ENCODE measurements at regions not wholly inside any gene's neighbourhood (a gene's known extent, or its start where the extent isn't known, plus 50 kb on each side); places are given as distances from the start of the nearest gene placed in this dataset.

DNA sequence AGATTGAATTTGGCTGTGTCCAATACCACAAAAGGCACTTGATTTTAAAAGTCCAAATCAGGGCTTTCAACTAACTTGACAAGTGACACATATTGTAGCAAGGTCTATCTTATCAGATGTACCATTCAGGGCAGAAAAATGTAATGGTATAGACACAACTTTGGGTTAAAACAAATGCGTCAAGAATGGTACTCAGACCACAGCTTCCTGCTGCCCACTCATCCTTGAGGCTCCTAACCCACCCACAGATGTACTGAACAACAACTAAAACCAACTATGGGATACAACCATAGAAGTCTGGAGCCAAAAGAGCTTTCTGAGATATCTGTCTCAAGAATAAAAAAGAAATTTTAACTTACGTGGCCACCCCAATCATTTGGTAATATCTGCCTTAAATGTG, 105.2 kb downstream of the RBM43 start:
- DNase-seq (ENCODE audit: low spot score), result no peak

DNA sequence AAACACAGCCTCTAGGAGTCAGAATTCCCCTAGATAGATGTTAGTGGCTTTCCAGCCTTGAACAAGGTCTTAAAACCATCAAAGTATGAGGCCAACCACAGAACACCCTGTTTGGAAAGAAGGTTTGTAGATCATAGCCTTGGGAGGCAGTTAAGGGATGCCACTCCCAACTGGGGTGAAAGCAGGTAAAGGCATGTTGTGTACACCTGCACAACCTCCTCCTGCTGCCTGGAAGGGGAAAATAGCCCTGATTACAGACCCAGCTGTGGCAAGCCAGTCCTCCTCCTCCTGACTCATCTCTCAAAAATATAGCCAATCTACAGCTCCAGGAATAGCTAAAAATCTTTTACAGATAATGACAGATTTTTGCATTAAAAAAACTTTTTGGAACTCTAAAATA, 108.1 kb downstream of the RBM43 start:
- DNase-seq (ENCODE audit: low spot score), result no peak

- DNase-seq (ENCODE audit: low spot score), result no peak
Observed at GRCh38 chr2:151150331-151151320, 111.0 kb downstream of the RBM43 start.

GRCh38 chr2:151138507-151138906, 123.2 kb downstream of the RBM43 start:
- no peak for DNase-seq (ENCODE audit: low spot score)

GRCh38 chr2:151137526-151137925, 124.1 kb downstream of the RBM43 start:
- no peak for DNase-seq (ENCODE audit: low spot score)

- DNase-seq (ENCODE audit: low spot score), result no peak
Observed at GRCh38 chr2:151120011-151120410, 141.7 kb downstream of the RBM43 start.

- DNase-seq (ENCODE audit: low spot score), result no peak
Observed at GRCh38 chr2:151119374-151119773, 142.3 kb downstream of the RBM43 start.

DNA sequence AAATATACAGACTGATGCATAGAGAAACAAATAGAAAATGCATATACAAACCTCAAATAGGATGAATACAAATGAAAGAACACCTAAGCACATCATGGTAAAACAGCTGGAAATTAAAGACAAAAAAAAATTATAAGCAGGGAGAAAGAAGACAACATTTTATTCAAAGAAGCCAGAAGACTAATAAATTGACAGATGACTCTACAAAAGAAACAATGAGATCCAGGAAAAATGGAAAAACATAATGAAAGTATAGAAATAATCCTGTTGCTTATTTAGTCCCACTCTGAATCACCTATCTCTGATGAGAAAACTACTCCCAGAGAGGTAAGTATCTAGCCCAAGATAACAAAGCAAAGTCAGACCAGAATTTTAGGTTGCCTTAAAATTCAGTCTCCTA, 143.4 kb downstream of the RBM43 start:
- DNase-seq (ENCODE audit: low spot score), result no peak

DNA sequence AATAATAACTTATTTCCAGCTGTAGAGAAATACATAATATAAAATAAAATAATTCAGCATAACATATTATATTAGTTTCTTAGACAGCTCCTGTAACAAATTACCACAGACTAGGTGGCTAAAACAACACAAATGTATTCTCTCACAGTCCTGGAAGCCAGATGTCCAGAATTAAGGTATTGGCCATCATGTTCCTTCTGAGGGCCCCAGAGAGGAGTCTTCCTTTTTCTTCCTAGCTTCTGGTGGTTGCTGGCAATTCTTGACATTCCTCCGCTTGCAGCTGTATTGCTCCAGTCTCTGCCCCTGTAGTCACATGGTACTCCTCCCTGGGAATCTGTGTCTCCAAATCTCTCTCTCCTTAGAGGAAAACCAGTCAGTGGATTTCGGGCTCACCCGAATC, 146.8 kb downstream of the RBM43 start:
- DNase-seq (ENCODE audit: low spot score), result no peak

- no peak for DNase-seq (ENCODE audit: low spot score)
Observed at GRCh38 chr2:151113318-151113717, 148.3 kb downstream of the RBM43 start.

DNA sequence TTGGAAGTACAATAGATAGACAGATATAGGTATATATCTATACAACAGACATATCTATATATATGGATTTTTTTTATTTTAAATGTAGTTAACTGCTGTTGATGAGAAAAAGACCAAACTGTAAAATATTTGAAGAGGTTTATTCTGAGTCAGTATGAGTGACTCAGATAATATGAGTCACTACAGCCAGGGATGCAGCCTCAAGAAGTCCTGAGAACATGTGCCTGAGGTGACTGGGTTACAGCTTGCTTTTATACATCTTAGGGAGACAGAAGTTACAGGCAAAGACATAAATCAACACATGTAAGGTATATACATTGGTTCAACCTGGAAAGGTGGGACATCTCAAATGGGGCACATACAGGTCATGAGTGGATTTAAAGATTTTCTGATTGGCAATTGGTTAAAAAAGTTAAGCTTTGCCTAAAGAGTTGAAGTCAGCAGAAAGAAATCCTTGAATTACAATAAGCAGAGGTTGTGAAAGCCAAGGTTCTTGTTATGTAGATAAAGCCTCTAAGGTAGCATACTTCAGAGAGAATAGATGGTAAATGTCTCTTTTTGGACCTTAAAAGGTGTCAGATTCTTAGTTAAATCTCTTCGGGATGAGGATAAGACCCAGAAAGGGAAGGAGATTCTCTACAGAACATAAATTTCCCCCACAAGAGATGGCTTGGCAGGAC, 149.9 kb downstream of the RBM43 start:
- no peak for DNase-seq (ENCODE audit: low spot score)

- DNase-seq (ENCODE audit: low spot score), result no peak
Observed at GRCh38 chr2:151106805-151107506, 154.7 kb downstream of the RBM43 start.

GRCh38 chr2:151103551-151103950, 158.1 kb downstream of the RBM43 start:
- no peak for DNase-seq (ENCODE audit: low spot score)

DNA sequence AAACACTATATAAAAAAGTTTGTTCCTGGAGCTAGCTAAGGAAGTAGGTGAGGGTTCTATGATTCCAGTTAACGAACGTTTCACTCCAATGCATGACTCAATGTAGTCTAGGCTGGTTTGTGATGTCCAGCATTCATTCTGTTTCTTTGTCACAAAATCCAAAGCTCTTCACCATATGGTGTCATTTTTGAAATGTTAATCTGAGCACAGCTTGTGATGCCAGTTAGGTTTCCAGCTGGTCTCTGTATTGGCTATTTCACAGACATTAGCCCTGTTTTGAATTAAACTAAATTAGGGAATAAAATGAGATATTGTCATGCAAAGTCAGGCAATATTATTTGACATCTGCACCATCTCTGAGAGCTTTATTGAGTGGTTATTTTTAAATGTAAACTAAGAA, 159.4 kb downstream of the RBM43 start:
- no peak for DNase-seq (ENCODE audit: low spot score)

DNA sequence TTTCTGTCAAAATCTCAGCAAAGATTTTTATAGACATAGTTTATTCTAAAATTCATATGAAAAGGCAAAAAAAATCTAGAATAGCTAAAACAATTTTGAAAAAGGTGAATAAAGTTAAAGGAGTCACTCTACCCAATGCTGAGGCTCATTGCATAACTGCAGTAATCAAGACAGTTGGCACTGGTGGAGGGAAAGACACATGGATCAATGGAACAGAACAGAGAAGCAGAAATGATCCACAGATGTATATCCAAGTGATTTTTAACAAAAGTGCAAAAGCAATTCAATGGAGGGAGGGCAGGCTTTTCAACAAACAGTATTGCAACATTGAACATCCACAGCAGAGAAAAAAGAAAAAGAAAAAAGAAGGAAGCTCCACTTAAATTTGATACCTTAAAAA, 162.8 kb downstream of the RBM43 start:
- DNase-seq (ENCODE audit: low spot score), result no peak

DNA sequence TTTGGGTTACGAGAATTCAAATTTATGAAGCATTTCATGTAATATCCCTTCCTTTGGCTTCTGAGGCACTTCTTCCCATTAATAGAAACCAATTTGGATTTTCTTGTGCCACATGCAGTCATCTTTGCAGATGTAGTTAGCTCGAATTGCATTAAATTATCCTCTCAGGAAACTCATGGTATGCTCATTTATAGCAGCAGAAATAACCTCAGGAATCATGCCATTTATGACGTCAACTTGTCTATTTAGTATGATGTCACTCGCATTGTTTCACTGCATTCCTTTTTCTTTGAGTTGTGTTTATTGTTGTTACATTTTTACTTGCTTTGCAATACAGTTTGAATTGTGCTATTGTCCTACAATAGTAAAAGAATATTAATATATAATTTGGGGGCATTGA, 163.8 kb downstream of the RBM43 start:
- DNase-seq (ENCODE audit: low spot score), result no peak

DNA sequence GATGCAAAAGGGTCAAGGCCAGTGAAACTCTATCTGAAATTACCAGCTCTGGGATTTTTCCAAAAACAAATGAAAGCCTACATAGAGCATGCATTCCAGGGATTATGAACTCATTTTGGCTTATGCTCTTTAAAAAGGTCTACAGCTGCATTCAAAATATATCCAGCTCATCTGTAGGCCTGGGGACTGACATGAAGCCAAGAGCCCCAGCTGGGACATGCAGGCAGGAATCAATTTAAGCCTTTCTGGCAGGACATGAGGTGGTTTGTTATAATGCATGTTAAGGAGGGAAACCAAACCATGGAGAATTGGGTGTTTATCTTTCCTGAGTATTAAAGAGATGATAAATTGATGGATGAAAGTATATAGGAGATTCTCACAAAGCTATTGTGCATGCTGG, 164.5 kb downstream of the RBM43 start:
- DNase-seq (ENCODE audit: low spot score), result no peak

DNA sequence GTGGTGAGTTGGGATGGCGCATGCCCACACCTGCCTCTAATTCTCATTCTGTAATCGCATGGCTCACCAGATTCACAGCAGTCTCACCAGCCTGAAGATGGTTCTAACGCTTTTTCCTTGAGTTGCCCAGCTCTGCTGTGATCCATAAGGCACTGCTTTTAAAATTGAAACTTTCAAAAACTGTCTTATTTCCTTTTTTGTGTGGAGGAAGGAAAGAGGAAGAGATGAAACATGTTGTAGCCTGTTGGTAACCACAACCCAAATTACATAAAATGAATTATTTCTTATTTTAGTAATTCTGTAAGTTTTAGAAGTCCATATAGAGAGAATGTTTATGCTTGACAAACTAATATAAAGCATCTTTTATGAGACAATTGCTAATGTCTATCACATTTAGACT, 165.4 kb downstream of the RBM43 start:
- no peak for DNase-seq (ENCODE audit: low spot score)

DNA sequence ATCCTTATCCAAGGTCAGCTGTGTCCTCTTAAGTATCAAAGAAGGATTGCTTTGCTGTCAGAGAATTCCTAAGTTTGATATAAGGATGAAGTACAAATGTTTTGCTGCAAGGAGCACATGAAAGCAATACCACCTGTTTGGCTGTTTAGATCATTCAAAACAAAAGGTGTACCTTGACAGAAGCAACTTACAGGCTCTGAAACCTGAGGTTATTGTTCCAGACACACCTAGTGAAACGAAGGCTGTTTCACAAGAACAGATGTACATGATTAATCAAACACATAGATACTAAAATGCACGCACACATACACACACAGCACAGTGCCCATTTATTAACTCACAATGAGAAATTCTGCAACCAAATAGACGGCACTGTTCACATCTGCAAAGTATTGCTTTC, 166.2 kb downstream of the RBM43 start:
- DNase-seq (ENCODE audit: low spot score), result no peak

- DNase-seq (ENCODE audit: low spot score), result no peak
Observed at GRCh38 chr2:151091583-151091982, 170.1 kb downstream of the RBM43 start.

GRCh38 chr2:151087377-151087776, 174.3 kb downstream of the RBM43 start:
- no peak for DNase-seq (ENCODE audit: low spot score)

DNA sequence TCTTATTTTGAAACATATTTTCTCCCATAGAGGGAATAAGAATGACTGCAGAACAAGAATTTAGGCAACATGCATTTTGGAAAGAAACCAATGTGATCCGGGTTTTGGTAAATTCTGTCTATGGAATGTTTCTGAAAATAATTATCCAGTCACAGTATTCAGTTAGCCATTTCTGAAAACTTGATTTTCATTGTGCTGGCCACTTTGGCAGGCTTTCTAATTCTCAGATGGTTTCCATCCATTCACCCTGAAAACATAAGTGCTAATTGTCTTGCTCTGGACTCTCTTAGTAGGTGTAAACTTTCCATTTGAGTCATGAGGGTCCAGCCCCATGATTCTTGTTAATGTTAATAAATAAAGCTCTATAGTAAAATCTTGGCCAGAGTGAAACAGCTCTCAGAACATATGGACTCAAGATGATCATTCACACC, 176.5 kb downstream of the RBM43 start:
- DNase-seq (ENCODE audit: low spot score), result no peak
